Stimulated activated memory B cell treated with anti-CD40 and anti-IgM and Interleukin-4, amounts not matched to agents 10 μg/mL and 1 μg/mL and 100 μg/mL, for 72 hours (primary cell): ENCODE measurements at regions not wholly inside any gene's neighbourhood (a gene's known extent, or its start where the extent isn't known, plus 50 kb on each side); places are given as distances from the start of the nearest gene placed in this dataset.

Experiments
- ATAC-seq: fragments of 150-1000 bp; cut with Tn5 transposase; 2 replicates; pipeline ENCODE4 v1.10.0; 2021
- H3K27ac Mint-ChIP-seq: one replicate; pipeline ENCODE4 v1.8.0; 2022; ENCODE audit warnings: mild to moderate bottlenecking, mixed read lengths
- H3K27me3 Mint-ChIP-seq: one replicate; pipeline ENCODE4 v1.8.0; 2022; ENCODE audit warnings: mixed read lengths
- H3K36me3 Mint-ChIP-seq: one replicate; pipeline ENCODE4 v1.8.0; 2022; ENCODE audit warnings: mixed read lengths
- H3K4me1 Mint-ChIP-seq: one replicate; pipeline ENCODE4 v1.8.0; 2022; ENCODE audit warnings: mixed read lengths
- H3K4me3 Mint-ChIP-seq: one replicate; pipeline ENCODE4 v1.8.0; 2022; ENCODE audit warnings: mild to moderate bottlenecking, moderate library complexity, mixed read lengths
- H3K9me3 Mint-ChIP-seq: one replicate; pipeline ENCODE4 v1.8.0; 2022; ENCODE audit warnings: mixed read lengths

DNA sequence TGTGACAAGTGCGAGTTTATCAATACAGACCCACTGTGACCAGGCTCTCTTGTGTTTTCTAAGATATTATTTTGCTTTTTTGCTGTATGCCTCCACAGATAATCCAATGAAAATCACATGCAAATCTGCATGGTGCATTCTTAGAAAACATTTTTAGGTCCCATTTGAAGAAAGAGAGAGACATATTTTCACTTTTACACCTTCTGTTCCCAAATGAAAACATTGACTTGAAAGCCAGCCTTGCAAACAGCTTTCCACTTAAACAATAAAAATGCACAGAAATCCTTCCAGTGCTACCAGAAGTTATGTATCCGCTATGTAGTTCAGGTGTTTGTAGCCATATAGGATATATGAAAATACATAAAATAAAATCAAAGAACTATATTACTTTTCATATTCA, 618.0 kb downstream of the CDH26 start:
- Mint-ChIP-seq H3K4me1 (no peaks in the 10 kb centered on the region), H3K4me3 (no peak overlapping the region), H3K27me3 (no peaks in the 10 kb centered on the region), H3K27ac (no peak overlapping the region), H3K9me3 (no peaks in the 10 kb centered on the region), H3K36me3 (no peaks in the 10 kb centered on the region)
- ATAC-seq, result no peak

DNA sequence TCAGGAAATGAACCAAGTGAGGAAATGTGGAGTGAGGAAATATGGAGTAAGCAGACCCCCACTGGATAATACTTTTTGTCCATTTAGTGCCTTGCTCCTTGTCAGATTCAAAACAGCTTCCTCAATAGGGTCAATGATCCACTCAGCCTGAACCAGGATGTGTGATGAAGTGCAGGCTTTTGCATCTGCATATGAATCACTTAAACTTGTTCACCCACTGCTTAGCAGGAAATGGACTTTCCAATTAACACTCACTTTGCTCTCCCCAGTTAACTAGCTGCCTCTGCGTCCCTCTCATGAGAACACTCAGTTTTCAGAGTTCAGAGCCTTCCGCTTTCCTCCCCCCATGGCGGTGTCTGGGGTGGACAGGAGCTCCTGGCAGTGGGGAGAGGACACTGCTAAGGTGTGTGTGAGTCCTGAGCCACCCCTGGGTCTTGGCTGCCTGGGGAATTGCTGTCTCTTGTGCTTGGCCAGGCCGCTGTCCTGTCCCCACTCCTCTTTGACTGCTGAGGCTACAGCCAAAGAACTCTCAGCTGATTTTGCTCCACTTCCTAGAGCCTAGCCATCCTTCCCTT, 621.8 kb downstream of the CDH26 start:
- ATAC-seq, result no peak
- Mint-ChIP-seq H3K4me1 (no peaks in the 10 kb centered on the region), H3K9me3 (no peaks in the 10 kb centered on the region), H3K27ac (no peak overlapping the region), H3K27me3 (no peaks in the 10 kb centered on the region), H3K4me3 (no peak overlapping the region), H3K36me3 (no peaks in the 10 kb centered on the region)

DNA sequence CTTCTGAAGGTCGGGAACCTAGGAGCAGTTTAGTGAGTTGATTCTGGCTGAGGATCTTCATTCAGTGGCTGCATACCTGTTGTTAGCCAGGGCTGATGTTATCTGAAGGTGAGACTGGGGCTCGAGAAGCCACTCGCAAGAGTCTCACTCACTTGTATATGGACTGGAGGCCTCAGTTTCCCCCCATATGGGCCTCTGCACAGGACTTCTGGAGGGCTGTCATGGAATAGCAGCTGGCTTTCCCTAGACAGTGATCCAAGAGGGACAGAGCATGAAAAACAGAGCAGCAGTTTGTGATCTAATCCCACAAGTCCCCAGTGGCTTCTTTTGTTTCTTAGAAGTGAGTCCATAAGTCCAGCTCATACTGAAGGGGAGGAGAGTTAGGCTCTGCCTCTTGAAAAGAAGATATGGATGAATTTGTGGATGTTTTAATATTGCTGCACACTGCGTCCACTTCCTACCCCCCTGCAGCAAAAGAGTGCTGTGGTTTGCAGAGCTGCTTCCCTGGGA, 623.4 kb downstream of the CDH26 start:
- Mint-ChIP-seq H3K36me3 (no peaks in the 10 kb centered on the region), H3K27ac (no peak overlapping the region), H3K9me3 (no peaks in the 10 kb centered on the region), H3K27me3 (peaks cover 3% of the 10 kb centered on the region), H3K4me3 (no peak overlapping the region), H3K4me1 (no peaks in the 10 kb centered on the region)
- no peak for ATAC-seq

GRCh38 chr20:60583741-60584140, 625.5 kb downstream of the CDH26 start:
- peaks cover 2% of the 10 kb centered on the region for H3K9me3 Mint-ChIP-seq
- no peaks in the 10 kb centered on the region for H3K36me3 Mint-ChIP-seq
- no peak overlapping the region for H3K4me3 Mint-ChIP-seq
- no peak for ATAC-seq
- no peak overlapping the region for H3K27ac Mint-ChIP-seq
- H3K27me3 Mint-ChIP-seq, result peaks cover 8% of the 10 kb centered on the region
- no peaks in the 10 kb centered on the region for H3K4me1 Mint-ChIP-seq

DNA sequence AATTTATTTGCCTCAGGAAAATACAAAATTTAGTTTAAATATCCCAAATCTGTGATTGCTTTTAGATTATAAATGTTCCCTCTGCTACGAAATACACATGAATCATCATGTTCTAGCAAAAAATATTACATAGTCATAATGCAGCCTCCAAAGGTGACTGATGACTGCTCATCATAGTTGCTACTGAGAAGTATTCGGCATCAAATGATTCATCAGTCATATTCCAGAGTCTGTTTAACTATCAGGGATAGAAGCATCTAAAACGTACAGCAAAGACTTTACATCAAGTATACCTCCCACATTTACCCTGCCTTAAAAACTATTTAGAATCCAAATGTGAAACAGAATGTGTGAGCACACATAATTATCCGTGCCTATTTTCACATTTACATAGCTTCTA, 626.0 kb downstream of the CDH26 start:
- no peak for ATAC-seq
- peaks cover 2% of the 10 kb centered on the region for H3K9me3 Mint-ChIP-seq
- no peaks in the 10 kb centered on the region for H3K4me1 Mint-ChIP-seq
- no peak overlapping the region for H3K4me3 Mint-ChIP-seq
- H3K27me3 Mint-ChIP-seq, result peaks cover 8% of the 10 kb centered on the region
- no peaks in the 10 kb centered on the region for H3K36me3 Mint-ChIP-seq
- H3K27ac Mint-ChIP-seq, result no peak overlapping the region

GRCh38 chr20:60585651-60586050, 627.4 kb downstream of the CDH26 start:
- Mint-ChIP-seq H3K4me1 (no peaks in the 10 kb centered on the region), H3K27me3 (peaks cover 8% of the 10 kb centered on the region), H3K4me3 (no peak overlapping the region), H3K36me3 (no peaks in the 10 kb centered on the region), H3K27ac (no peak overlapping the region), H3K9me3 (peaks cover 2% of the 10 kb centered on the region)
- ATAC-seq, result no peak

DNA sequence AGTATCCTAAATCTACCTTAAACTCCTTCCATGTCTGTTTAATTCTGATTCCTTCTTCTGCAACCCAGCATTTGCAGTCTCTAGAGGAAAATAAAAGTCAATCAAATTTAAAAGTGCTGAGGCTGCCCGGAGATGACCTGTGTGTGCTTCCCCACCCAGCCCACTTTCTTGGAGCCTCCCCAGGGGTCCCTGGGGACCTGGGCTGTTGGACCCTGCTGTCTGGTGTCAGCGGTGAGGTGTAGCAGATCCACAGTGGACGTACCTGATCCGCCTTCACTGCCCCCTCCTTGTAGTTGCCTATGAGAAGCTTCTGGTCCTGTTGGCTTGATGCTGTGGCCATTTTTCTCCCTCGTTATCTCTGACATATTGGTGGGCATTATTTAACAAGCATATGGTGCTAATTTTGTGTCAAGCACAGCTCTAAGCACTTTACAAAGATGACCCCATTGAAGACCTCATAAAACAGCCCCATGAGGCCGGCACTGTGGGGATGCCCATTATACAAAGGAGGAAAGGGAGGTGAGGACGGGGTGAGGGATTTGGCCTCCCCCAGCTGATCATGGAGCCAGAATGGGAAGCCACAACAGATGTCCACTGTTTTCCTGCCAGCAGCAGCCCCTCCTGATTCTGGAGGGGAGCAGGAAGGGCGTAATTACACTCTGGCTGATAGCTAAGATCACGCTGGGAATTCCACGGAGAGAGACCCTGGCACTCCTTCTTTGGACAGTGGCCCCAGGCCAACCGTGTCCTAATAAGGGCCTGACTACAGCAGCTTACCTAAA, 628.2 kb downstream of the CDH26 start:
- ATAC-seq, result no peak
- Mint-ChIP-seq H3K27me3 (peaks cover 8% of the 10 kb centered on the region), H3K27ac (no peak overlapping the region), H3K9me3 (peaks cover 2% of the 10 kb centered on the region), H3K4me3 (no peak overlapping the region), H3K36me3 (no peaks in the 10 kb centered on the region), H3K4me1 (no peaks in the 10 kb centered on the region)

GRCh38 chr20:60587986-60588385, 629.8 kb downstream of the CDH26 start:
- no peak overlapping the region for H3K27ac Mint-ChIP-seq
- H3K4me3 Mint-ChIP-seq, result no peak overlapping the region
- H3K27me3 Mint-ChIP-seq, result peaks cover 8% of the 10 kb centered on the region
- no peaks in the 10 kb centered on the region for H3K4me1 Mint-ChIP-seq
- H3K9me3 Mint-ChIP-seq, result peaks cover 6% of the 10 kb centered on the region
- no peaks in the 10 kb centered on the region for H3K36me3 Mint-ChIP-seq
- ATAC-seq, result no peak

GRCh38 chr20:60589623-60590022, 631.4 kb downstream of the CDH26 start:
- H3K9me3 Mint-ChIP-seq, result peaks cover 6% of the 10 kb centered on the region
- no peak overlapping the region for H3K4me3 Mint-ChIP-seq
- H3K27me3 Mint-ChIP-seq, result peaks cover 8% of the 10 kb centered on the region
- H3K36me3 Mint-ChIP-seq, result no peaks in the 10 kb centered on the region
- H3K4me1 Mint-ChIP-seq, result no peaks in the 10 kb centered on the region
- H3K27ac Mint-ChIP-seq, result no peak overlapping the region
- ATAC-seq, result no peak

DNA sequence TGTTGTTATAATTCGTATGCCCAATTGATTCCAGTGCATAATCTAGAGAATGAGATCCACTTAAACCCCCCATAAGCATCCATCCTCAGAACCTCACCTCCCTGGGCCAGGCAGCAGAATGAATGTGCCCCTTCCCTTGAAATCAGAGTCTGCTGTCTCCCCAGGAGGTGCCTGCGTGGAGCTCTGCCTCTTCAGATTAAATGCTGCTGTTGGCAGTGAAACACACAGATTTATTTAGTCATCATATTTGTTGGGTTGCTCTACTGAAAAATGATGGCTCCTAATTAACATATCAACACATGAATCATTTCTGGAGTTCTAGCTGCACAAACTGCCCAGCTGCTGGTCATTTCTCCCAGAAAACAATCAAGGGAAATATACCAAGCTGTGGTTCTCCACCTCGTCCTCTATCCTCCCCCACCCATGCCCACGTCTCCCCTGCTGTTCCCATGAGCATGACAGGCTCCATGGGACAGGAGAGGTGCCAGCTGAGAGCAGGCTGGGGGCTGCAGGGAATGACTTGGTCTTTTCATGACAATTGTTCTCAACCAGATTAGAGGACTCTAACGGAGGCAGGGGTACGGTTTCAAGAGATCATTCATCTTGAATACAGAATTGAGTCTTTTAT, 633.1 kb downstream of the CDH26 start:
- Mint-ChIP-seq H3K4me3 (no peak overlapping the region), H3K27me3 (peaks cover 8% of the 10 kb centered on the region), H3K27ac (no peak overlapping the region), H3K9me3 (peaks cover 6% of the 10 kb centered on the region), H3K4me1 (no peaks in the 10 kb centered on the region), H3K36me3 (no peaks in the 10 kb centered on the region)
- ATAC-seq, result no peak

GRCh38 chr20:60598528-60598927, 640.3 kb downstream of the CDH26 start:
- peaks cover 14% of the 10 kb centered on the region for H3K9me3 Mint-ChIP-seq

DNA sequence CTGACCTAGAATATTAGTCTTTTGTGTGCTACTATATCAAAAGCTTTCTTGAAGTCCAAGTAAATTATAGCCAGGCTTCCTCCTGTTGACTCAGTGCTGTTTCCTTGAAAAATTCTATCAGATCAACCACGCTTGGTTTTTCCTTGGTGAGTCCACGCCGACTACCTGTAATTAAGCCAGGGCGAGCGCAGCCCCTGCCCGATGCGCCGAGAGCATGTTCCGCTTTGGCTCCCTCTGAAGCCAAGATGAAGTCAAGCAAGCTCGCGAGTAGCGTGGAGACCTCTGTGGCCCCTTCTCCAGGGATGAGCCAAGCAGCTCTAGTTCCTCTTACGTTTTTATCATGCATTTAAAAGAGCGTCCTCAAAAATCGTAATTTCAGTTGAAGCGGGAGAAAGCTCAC, 641.2 kb downstream of the CDH26 start:
- Mint-ChIP-seq H3K27me3 (no peaks in the 10 kb centered on the region), H3K4me3 (no peak overlapping the region), H3K4me1 (no peaks in the 10 kb centered on the region), H3K27ac (no peak overlapping the region), H3K36me3 (no peaks in the 10 kb centered on the region), H3K9me3 (peaks cover 14% of the 10 kb centered on the region)
- no peak for ATAC-seq

More at GRCh38 chr20:60598528-60598927, 640.3 kb downstream of the CDH26 start:
- no peaks in the 10 kb centered on the region for H3K36me3 Mint-ChIP-seq
- no peaks in the 10 kb centered on the region for H3K27me3 Mint-ChIP-seq
- no peaks in the 10 kb centered on the region for H3K4me1 Mint-ChIP-seq
- no peak for ATAC-seq
- H3K27ac Mint-ChIP-seq, result no peak overlapping the region
- no peak overlapping the region for H3K4me3 Mint-ChIP-seq

GRCh38 chr20:60600036-60600435, 641.8 kb downstream of the CDH26 start:
- no peaks in the 10 kb centered on the region for H3K36me3 Mint-ChIP-seq
- no peak overlapping the region for H3K27ac Mint-ChIP-seq

GRCh38 chr20:60624066-60624465, 628.0 kb upstream of the CDH4 start:
- H3K9me3 Mint-ChIP-seq, result peaks cover 4% of the 10 kb centered on the region
- ATAC-seq, result no peak
- H3K36me3 Mint-ChIP-seq, result no peaks in the 10 kb centered on the region
- no peak overlapping the region for H3K27ac Mint-ChIP-seq
- H3K4me3 Mint-ChIP-seq, result no peak overlapping the region
- H3K4me1 Mint-ChIP-seq, result no peaks in the 10 kb centered on the region
- H3K27me3 Mint-ChIP-seq, result peaks cover 14% of the 10 kb centered on the region

More at GRCh38 chr20:60600036-60600435, 641.8 kb downstream of the CDH26 start:
- Mint-ChIP-seq H3K4me1 (no peaks in the 10 kb centered on the region), H3K4me3 (no peak overlapping the region), H3K27me3 (no peaks in the 10 kb centered on the region), H3K9me3 (peaks cover 14% of the 10 kb centered on the region)
- ATAC-seq, result no peak

GRCh38 chr20:60627751-60628565, 624.1 kb upstream of the CDH4 start:
- no peaks in the 10 kb centered on the region for H3K4me1 Mint-ChIP-seq
- peaks cover 3% of the 10 kb centered on the region for H3K9me3 Mint-ChIP-seq
- no peak overlapping the region for H3K27ac Mint-ChIP-seq
- no peak for ATAC-seq
- no peaks in the 10 kb centered on the region for H3K36me3 Mint-ChIP-seq
- H3K4me3 Mint-ChIP-seq, result no peak overlapping the region
- H3K27me3 Mint-ChIP-seq, result no peaks in the 10 kb centered on the region
